ENCODE measurements at regions not wholly inside any gene's neighbourhood (a gene's known extent, or its start where the extent isn't known, plus 50 kb on each side); places are given as distances from the start of the nearest gene placed in this dataset.
"Not testable (repeated sequence)": the region's sequence is repeated elsewhere in the genome, so short reads cannot be mapped to it uniquely, and the experiment has no call there.

- Mint-ChIP-seq H3K4me3 (no peak overlapping the region), H3K9me3 (peaks cover 3% of the 10 kb centered on the region), H3K4me1 (no peaks in the 10 kb centered on the region), H3K36me3 (ENCODE audit: low read depth) (no peaks in the 10 kb centered on the region), H3K27me3 (ENCODE audit: low read depth) (no peaks in the 10 kb centered on the region), H3K27ac (no peak overlapping the region)
- TF ChIP-seq CTCF (IDR thresholded peaks at IDR 0.05; ENCODE audit: unreplicated experiment in 3 of 3) = peak in 1 of 3 experiments; percentile 23
These were observed 301.6 kb downstream of the ISL1 start for GRCh38 chr5:51684794-51685355.

GRCh38 chr5:51685419-51685818 is 302.2 kb downstream of the ISL1 start:
- no peaks in the 10 kb centered on the region for H3K27me3 Mint-ChIP-seq (ENCODE audit: low read depth)
- no peak for TF ChIP-seq CTCF (IDR thresholded peaks at IDR 0.05; ENCODE audit: unreplicated experiment in 3 of 3)
- no peaks in the 10 kb centered on the region for H3K36me3 Mint-ChIP-seq (ENCODE audit: low read depth)
- no peaks in the 10 kb centered on the region for H3K4me1 Mint-ChIP-seq
- H3K4me3 Mint-ChIP-seq = no peak overlapping the region
- no peak overlapping the region for H3K27ac Mint-ChIP-seq
- H3K9me3 Mint-ChIP-seq = peaks cover 3% of the 10 kb centered on the region

GRCh38 chr5:51686622-51687021 is 303.4 kb downstream of the ISL1 start:
- H3K27ac Mint-ChIP-seq = no peak overlapping the region
- H3K4me1 Mint-ChIP-seq = no peaks in the 10 kb centered on the region
- H3K27me3 Mint-ChIP-seq (ENCODE audit: low read depth) = no peaks in the 10 kb centered on the region
- peaks cover 3% of the 10 kb centered on the region for H3K9me3 Mint-ChIP-seq
- no peak for TF ChIP-seq CTCF (IDR thresholded peaks at IDR 0.05; ENCODE audit: unreplicated experiment in 3 of 3)
- H3K36me3 Mint-ChIP-seq (ENCODE audit: low read depth) = no peaks in the 10 kb centered on the region
- H3K4me3 Mint-ChIP-seq = no peak overlapping the region

- H3K27ac Mint-ChIP-seq = no peak overlapping the region
- H3K4me3 Mint-ChIP-seq = no peak overlapping the region
- H3K4me1 Mint-ChIP-seq = no peaks in the 10 kb centered on the region
- no peaks in the 10 kb centered on the region for H3K36me3 Mint-ChIP-seq (ENCODE audit: low read depth)
- no peaks in the 10 kb centered on the region for H3K27me3 Mint-ChIP-seq (ENCODE audit: low read depth)
- peaks cover 7% of the 10 kb centered on the region for H3K9me3 Mint-ChIP-seq
- TF ChIP-seq CTCF (IDR thresholded peaks at IDR 0.05; ENCODE audit: unreplicated experiment in 3 of 3) = no peak
These were observed 308.4 kb downstream of the ISL1 start for GRCh38 chr5:51691538-51692079.

GRCh38 chr5:51694826-51695225 is 311.6 kb downstream of the ISL1 start:
- no peak for TF ChIP-seq CTCF (IDR thresholded peaks at IDR 0.05; ENCODE audit: unreplicated experiment in 3 of 3)
- Mint-ChIP-seq H3K27me3 (ENCODE audit: low read depth) (no peaks in the 10 kb centered on the region), H3K4me1 (no peaks in the 10 kb centered on the region), H3K27ac (no peak overlapping the region), H3K9me3 (peaks cover 7% of the 10 kb centered on the region), H3K36me3 (ENCODE audit: low read depth) (no peaks in the 10 kb centered on the region), H3K4me3 (no peak overlapping the region)

GRCh38 chr5:51696122-51696521 is 312.9 kb downstream of the ISL1 start:
- H3K4me1 Mint-ChIP-seq = no peaks in the 10 kb centered on the region
- H3K27ac Mint-ChIP-seq = no peak overlapping the region
- H3K9me3 Mint-ChIP-seq = peaks cover 10% of the 10 kb centered on the region
- H3K27me3 Mint-ChIP-seq (ENCODE audit: low read depth) = no peaks in the 10 kb centered on the region
- TF ChIP-seq CTCF (IDR thresholded peaks at IDR 0.05; ENCODE audit: unreplicated experiment in 3 of 3) = no peak
- H3K4me3 Mint-ChIP-seq = no peak overlapping the region
- no peaks in the 10 kb centered on the region for H3K36me3 Mint-ChIP-seq (ENCODE audit: low read depth)

- H3K27me3 Mint-ChIP-seq (ENCODE audit: low read depth); H3K4me1 Mint-ChIP-seq; H3K27ac Mint-ChIP-seq; H3K36me3 Mint-ChIP-seq (ENCODE audit: low read depth); H3K4me3 Mint-ChIP-seq: not testable (repeated sequence)
- peaks cover 11% of the 10 kb centered on the region for H3K9me3 Mint-ChIP-seq
These were observed 318.8 kb downstream of the ISL1 start for GRCh38 chr5:51702046-51702445.
